Keratinocyte (primary cell): ENCODE measurements at regions not wholly inside any gene's neighbourhood (a gene's known extent, or its start where the extent isn't known, plus 50 kb on each side); places are given as distances from the start of the nearest gene placed in this dataset.

Source experiments
- CTCF ChIP-seq, 3 experiments: IDR thresholded peaks in 1 of 3; conservative IDR thresholded peaks in 1 of 3; optimal IDR thresholded peaks in 1 of 3; 2 replicates in 2 of 3; 3 replicates in 1 of 3; pipeline versions ENCODE3 to v1.5.1; 2011; ENCODE audit warnings: low read length in 3 of 3, mild to moderate bottlenecking in 3 of 3, moderate library complexity in 2 of 3, control low read depth in 1 of 3, inconsistent platforms in 1 of 3; ENCODE audit not compliant: insufficient read depth in 2 of 3; ENCODE audit errors: extremely low read depth in 1 of 3
- EZH2 ChIP-seq: IDR thresholded peaks from one replicate; pipeline ENCODE4 v1.6.1; 2012; ENCODE audit warnings: inconsistent platforms, mild to moderate bottlenecking, low read length, moderate library complexity

GRCh38 chr11:112831969-112832766, 129.1 kb upstream of the NCAM1 start:
- no peak for TF ChIP-seq CTCF (optimal IDR thresholded peaks at IDR 0.05 in 1 of 3, IDR thresholded peaks at IDR 0.05 in 1 of 3, conservative IDR thresholded peaks at IDR 0.05 in 1 of 3; ENCODE audit: extremely low read depth in 1 of 3, insufficient read depth in 2 of 3, low read length in 3 of 3)
- TF ChIP-seq EZH2: no peak
